CD4-positive, alpha-beta T cell treated with Interleukin-10 for 1 hour (primary cell): ENCODE measurements at regions not wholly inside any gene's neighbourhood (a gene's known extent, or its start where the extent isn't known, plus 50 kb on each side); places are given as distances from the start of the nearest gene placed in this dataset.

Experiments used
- DNase-seq: peaks from one replicate; pipeline ENCODE4 v3.0.0-alpha.2; 2020

DNA sequence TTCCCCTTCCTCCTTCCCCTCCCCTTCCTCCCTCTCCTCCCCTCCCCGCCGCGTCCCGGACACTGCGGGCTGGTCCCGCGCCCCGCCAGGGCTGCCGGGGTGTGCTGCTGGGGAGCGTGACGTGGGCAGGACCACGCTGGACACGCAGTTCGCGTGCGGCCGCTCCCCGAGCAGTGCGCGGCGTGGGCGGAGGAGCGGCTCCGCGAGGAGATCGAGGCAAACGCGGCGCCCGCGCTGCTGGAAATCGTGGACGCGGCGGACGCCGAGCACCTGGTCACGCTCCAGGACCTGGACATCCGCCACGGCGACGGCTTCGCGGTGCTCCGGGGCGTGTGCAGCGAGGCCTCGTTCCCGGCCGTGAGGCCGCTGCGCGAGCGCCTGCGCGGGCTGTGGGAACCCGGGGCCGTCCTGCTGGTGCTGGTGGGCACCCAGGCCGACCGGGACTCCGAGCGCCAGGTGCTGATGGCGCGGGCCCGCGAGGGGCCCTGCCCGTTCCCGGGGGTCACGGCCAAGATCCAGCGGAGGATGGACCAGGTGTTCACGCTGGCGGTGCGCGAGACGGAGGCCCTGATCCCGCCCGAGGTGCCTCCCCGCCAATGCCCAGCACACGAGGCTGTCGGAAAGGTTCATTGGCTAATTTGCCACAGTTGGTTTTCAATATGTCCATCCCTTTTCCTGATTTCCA, 84.3 kb downstream of the TNFAIP2 start:
- DNase-seq, result no peak

DNA sequence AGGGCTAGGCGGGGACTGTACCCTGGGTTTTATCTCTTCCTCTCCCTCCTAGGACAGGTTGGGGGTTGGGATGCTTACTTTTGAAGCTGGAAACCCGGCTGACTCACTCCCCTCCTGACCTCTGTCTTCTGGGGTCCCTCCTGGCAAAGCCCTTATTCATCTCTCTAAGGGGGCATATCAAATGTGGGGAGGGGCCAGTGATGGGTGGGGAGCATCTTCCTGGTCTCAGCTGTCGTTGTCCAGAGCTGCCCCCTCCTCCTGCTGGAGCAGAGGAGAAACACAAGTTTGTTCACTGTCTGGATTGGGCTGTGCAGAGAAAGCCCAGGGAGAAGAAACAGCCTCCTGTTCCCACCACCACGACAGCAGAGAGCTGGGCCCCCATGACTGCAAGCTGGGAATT, 85.8 kb downstream of the TNFAIP2 start:
- no peak for DNase-seq

DNA sequence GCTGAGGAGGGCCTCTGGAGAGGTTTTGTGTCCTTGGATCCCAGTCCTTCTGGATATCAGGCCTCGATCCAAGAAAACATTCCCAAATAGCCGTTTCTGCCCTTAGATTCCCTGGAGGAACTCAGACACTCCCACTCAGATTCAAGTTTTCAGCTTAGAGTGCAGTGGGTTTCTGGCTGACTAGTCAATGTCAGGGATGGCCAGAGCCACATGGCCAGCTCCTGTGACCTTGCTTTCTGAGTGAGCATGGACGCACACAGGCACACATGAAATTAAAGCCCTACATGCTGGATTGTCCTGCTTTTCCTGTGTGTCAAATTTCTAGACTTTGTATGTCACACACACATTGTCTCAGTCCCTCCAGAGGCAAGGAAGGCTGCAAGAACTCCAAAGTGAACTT, 86.2 kb downstream of the TNFAIP2 start:
- no peak for DNase-seq

DNA sequence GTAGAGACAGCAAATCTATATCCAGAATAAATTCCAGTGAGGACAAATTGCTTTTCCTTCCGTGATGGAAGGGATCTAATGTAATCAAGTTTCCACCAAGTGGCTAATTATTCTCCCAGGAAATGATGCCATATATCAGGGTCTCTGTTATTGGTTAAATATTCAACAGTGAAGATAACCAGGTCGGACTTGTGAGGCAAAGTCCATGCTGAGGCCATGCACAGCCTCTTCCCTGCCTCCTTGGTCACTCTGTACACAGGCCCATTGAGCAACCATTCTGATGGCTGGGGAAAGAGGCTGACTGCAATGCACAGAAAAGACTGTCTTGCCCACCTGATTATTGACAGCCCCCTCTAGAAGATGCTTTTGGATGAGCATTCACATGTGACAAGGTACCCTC, 90.1 kb downstream of the TNFAIP2 start:
- DNase-seq, result no peak

DNA sequence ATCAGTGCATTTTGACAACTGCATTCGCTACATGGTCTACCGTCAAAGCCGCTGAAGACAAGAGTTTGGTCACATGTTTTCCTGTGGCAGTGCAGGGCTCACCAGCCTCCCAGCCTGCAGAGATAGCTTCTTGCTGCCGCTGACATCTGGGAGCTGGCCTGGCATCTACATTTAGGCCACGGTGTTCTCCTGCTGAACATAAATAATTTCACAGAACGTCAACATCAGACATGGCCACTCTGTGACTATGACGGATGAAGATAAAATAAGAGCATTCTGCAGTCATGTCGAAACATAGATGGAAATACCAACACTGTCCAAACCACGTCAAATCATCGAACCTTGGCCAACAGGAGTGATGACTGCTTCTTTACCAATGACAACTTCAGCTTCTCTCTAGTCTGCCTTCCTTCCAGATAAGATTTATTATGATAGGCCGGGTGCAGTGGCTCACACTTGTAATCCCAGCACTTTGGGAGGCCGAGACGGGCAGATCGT, 91.2 kb downstream of the TNFAIP2 start:
- DNase-seq, result no peak

DNA sequence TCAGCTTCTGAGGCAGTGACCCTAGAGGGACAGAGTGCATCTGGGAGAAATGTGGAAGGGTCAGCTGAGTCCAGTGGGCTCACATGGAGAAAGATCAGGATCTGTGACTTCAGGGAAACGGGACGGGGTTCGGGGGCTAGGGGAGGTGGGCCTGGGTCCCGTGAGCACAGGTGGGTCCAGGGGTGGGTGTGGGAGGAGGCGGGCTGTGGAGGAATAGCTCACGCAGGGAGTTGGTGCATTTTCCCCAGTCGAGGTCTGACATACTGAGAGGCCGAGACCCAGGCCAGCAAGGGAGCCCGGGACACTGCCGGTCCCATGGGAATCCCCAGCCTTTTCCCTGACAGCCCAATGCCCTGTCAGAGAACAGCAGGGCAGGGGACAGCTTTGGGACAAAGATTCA, 93.1 kb downstream of the TNFAIP2 start:
- DNase-seq, result no peak

DNA sequence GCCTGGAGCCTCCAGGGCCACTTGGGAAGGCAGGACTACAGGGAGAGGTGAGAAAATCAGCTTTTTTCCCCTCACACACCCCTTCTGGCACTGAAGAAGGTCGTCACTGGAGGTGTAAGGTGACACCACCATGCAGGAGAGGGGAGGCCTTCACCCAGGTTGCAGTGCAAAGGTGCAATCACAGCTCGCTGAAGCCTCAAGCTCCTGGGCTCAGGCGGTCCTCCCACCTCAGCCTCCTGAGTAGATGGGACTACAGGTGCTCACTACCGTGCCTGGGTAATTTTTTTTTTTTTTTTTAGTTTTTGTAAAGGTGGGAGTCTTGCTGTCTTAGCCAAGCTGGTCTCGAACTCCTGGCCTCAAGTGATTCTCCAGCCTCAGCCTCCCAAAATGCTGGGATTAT, 93.6 kb downstream of the TNFAIP2 start:
- DNase-seq, result no peak

DNA sequence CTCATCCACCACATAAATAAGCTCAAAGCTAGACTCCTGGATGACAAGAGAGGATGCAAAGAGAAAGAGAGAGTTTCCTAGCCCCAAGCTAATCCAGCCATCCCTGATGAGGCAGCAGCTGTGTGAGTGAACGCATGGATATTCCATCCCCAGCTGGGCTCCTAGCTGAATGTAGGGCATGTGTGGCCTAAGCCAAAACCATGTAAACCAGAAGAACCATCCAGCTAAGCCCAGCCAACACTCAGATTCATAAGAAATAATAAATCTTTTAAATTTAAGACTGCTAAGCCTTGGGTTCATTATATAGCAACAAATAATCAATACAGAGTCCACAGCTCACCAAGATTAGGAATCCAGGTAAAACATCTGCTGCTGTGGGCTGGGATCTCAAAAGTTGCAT, 94.3 kb downstream of the TNFAIP2 start:
- DNase-seq, result no peak

DNA sequence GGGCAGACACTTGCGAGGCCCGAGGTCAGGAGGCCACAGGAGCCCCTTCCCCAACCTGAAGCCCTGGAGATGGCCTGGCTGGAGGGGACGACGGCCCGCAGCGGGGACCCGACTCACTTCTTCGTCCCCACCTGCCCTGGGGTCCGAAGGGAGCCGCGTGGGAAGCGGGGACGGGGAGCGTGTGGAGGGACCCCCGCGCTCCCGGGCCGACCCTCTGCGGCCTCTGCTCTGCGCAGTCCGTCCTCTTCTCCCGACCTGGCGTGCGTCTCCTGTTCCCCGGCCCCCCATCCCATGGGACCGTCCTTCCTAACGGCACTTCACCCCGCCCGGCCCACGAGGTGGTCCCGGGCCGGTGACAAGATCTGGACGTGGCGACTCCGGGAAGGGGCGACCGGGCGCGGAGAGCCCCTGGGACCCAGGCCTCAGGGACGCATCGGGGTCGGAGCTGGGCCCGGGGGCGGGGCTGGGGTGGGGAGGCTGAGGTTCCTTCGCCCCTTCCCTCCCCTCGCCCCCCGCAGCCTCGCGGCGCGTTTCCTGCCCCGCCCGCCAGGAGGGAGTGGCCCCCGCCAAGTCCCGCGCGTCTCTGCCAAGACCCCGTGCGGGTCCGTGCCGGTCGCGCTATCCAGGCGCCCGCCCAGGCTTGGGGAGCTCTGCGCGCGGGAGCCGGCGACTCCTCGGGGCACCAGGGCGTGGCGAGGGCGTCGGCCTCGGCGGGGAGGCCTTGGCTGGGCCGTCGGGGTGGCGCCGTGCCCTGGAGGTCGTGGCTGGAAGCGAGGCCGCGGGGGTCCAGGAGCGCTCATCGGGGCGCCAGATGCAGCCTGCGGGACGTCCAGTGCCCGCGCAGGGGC, 97.1 kb downstream of the TNFAIP2 start:
- no peak for DNase-seq

DNA sequence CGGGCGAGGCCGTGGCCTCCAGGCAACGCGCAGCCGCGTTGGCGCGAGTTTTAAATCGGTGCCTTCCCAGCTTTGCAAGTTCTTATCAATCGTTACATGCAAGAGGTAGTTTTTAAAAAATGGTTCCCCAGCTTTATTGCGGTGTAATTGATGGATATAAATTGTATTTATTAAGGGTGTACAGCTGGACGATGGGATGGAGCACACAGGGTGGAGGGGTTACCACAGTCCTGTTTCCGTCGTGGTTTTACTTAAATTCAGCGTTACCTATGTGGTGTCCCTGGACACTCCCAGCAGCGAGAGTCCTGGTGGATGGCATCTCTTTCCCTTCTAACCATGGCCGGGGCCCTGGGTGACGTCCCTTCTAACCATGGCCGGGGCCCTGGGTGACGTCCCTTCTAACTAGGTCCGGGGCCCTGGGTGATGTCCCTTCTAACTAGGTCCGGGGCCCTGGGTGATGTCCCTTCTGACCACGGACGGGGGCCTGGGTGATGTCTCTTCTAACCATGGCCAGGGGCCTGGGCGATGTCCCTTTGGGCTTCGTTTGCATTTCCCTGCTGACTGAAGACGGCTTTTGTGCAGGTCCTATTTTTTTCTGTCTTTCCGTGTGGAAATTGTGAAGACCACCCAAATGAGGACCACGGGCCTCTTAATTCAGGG, 97.9 kb downstream of the TNFAIP2 start:
- no peak for DNase-seq

DNA sequence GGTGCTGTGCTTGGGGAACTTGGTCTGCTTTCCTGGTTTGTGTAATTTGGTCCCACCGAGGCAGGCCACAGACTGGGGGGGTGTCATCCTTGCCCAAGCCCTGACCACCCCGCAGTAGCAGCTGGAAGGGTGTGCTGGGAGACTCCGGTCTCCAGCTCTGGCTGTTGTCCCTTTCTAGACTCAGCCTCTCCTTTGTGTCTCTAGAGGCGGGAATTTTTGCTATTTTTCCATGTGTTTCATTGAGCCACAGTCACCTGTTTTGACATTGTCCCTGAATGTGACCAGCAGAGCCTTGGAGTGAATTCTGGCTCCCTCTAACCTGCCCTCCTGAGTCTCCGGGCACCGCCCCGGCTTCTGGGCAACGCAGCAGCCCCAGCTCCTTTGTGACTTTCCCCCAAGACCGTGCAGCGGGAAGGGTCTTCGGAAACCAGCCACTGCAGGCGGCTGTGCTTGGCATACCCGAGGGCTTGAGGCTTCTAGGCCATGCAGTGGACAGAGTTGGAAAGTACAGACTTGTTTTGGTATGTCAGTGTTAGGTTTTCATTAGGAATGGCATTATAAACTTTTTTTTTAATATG, 98.6 kb downstream of the TNFAIP2 start:
- no peak for DNase-seq

DNA sequence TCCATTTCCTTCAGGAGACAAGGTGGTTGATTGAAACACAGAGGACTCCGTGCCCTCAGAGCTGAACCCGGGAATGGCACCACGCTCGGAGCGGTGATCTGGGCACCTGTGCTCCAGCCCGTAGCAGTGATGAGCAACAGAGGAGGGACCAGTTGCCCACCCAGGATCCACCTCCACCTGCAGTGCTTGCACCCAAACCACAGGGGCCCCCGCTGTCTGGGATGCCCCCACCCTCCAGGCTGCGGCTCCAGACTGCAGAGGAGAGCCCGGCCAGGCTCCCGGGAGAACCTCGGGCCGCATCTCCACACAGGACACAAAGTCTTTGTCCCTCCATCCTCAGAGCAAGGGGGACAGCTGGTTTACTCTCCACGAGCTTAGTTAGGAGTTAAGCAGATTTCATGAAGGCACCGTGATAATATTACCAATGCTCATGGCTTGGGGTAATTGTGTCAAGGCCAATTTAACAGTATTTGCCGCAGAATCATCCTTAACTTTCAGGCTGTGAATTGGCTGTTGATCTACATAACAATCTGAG, 100.6 kb downstream of the TNFAIP2 start:
- DNase-seq, result no peak

DNA sequence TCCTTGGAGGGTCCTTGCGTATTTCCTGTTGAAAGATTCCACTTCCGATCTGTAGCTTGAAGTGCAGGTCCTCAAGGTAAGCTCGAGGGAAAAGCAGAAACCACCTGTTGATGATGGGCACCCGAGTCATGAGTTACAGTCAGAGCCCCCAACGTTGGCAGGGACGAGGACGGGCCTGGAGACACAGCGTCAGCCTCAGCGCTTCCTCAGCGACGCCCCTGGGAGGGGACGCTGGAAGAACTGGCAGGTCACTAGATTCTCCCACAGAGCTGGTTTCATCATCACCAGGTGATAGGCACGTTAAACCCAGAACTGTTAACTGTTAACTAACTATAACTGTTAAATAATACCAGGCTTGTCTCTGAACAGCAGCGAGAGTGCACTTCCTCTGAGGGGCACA, 101.8 kb downstream of the TNFAIP2 start:
- no peak for DNase-seq

DNA sequence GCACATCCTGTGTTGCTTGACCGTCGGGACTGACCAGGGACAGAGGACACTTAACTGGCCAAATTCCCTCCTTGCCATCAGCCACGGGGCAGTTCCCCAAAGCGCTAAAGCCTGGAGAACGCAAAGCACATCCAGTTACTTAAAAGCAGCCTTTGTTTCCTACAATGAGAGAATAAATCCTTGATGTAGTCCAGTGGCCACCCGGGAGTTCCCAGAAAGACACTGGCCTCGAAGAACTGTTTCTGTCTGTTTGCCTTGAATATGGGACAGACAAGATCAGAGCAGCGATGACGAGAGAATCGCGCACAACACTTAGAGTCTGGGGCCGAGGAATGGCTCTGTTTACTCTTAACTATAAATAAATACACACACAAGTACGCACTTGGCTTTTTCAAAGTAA, 102.2 kb downstream of the TNFAIP2 start:
- no peak for DNase-seq

DNA sequence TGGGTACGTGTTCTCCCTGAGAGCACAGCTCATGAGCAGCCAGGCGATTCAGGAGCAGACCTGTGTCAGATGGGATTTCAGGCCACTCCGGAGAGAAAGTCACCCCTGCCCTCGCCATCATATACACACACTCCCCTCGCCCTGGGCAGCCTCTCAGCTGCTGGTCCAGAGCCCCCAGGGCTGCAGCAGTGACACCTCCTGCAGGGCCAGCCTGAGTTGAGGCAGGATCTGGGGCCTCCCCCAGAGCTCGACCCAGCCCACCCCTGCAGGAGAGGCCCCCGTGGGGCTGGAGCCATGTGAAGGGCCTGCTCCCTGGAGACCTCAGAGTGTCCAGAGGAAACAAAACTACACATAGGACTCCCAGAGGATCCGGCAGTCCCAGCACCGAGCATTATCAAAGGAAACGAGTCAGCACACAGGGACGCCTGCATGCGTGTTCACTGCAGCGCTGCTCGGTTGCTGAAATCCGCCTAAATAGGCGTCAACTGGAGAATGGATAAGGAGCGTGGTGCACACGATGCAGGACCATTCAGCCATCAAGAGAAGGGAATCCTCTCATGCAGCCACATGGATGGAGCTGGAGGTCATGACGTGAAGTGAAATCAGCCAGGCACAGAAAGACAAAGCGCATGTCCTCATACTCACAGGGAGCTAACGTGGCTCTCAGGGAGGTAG, 104.0 kb downstream of the TNFAIP2 start:
- DNase-seq, result no peak

DNA sequence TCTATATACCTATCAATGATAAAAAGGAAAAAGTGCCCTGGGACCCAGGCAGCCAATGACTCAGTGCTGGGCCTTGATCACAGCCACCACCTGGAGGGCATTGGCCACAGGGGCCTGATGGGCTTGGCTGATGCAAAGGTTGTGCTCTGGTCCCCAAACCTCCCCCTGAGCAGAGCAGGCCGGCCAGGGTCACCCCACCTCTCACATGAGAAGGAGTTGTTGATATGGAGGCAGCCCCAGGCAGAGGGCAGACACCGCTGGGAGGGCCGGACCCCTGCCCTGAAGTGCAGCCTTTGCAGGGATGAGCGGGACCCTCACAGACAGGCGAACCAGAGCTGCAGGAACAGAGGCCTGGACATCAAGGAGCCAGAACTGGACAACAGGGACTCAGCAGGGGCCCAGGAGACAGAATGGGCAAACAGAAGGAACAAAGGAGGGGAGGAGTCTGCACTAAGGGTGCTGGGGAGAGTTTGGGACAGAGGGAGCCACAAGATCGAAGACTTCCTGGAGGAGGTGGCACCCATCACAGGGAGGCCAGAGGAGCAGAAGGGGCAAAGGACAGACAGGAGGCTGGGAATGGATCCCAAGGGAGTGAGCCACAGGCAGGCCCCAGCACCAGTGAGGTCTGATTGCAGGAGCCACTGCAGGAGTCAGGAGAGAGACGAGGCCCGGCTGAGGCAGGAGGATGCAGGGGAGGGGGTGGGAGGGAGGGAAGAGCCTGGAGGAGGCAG, 105.0 kb downstream of the TNFAIP2 start:
- DNase-seq, result no peak

DNA sequence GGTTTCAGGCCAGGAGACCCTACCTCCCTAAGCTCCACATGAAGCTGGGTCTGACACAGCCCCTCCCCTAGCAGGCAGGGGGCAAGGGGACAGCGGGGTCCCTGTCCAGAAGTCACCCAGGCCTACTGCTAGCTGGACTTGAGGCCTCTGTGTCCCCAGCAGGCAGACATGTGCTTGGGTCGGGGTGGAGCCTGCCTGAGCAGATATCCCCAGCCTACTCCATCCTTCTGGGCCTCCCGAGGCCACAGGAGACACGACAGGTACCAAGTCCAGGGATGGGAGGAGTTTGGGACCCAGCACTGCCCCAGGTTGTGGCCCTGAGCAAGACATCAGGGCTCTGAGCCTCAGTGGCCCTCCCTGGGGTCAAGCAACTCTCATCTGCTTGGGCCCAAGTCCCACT, 105.2 kb upstream of the EIF5 start:
- DNase-seq, result no peak

DNA sequence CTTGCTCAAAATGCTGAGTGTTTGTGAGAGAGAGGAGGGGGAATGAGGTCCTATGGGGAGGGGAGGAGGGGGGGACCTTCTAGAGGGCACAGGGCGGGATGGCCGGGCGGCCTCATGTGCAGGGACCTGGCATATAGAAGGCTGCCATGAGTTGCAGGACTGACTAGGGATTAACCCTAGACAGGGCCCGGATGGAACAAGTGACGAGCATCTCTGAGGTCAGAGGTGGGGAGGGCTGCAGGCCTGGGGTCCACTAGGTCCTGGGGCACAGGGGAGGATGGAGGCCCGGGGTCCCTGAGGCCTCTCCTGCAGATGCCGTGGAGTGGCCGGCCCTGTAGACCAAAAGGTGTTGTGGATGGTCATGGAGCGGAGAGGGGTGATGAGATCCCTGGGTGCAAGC, 104.0 kb upstream of the EIF5 start:
- DNase-seq, result no peak

DNA sequence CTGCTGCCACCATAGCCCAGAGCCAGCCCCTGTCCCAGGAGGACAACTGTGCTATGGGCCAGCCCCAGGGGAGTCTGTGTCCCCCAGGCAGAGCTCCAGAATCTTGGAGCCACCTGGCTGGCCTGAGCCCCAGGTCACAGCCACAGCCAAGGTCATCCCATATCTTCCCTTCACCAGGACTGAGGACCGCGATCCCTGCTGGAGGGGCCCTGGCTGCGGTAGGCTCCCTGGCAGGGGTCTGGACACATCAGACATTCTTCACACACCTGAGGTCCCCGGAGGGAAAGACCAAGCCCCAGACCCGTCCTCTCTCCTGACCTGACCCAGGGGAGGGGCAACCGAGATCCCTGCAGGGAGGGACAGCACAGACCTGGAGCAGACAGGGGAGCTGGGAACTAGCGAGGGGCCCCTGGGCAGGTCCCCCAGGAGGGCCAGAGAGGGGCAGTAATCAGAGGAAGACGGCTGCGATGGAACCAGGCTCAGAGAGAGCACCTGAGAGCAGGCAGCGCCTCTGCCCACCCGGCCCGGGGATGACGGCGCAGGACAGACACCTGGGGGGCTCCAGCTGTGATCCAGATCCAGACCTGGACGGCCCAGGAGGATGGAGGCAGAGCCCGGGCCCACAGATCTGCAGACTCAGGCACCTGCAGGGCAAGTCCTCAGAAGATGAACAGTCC, 103.2 kb upstream of the EIF5 start:
- DNase-seq, result no peak

DNA sequence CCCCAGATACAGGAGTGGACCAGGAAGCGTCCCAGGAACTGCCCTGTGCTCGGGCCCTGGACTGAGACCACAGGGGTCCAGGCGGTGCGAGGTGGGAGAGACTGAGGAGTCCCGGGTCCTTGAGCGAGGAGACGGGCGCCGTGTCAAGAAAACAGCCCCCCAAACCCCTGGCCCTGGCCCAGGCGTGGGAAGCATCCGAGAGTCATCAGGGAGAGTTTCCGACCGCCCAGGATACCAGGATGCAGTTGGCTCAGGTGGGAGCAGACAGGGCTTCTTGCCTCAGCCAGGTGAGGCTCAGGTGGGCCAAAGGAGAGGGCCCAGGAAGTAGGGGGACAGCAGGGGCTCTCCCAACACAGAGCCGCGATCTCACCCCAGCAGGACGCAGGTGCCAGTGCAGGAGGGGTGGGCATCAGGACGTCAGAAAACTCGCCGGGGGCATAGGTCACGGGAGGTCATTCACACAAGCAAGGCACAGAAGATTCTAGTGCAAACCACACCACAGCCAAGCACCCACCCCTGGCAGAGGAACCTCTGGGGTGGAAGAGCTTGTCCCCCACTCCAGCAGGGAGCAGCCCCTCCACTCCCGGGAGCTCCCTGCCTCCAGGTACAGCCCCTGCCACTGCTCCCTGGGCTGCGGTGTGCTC, 102.5 kb upstream of the EIF5 start:
- DNase-seq, result no peak
